Tibial nerve (tissue), 4 donors: ENCODE measurements at regions not wholly inside any gene's neighbourhood (a gene's known extent, or its start where the extent isn't known, plus 50 kb on each side); places are given as distances from the start of the nearest gene placed in this dataset.

Experiments
- DNase-seq, 2 donors: peaks; one replicate each; pipeline ENCODE4 v3.0.0-alpha.2; 2019; ENCODE audit warnings: low spot score in 2 of 2
- H3K27ac ChIP-seq, 4 donors: fragments of 200-600 bp; sonication (generic) in 3 of 4; one replicate each; pipeline ENCODE4 v1.5.1; 2017 to 2019; ENCODE audit warnings: mild to moderate bottlenecking in 1 of 4
- H3K27me3 ChIP-seq, 2 donors: fragments of 200-600 bp; sonication (generic) in 1 of 2; one replicate each; pipeline versions ENCODE4 v1.5.1 to v1.6.0; 2017 to 2019
- H3K36me3 ChIP-seq, 3 donors: fragments of 200-600 bp; sonication (generic); one replicate each; pipeline ENCODE4 v1.5.1; 2018 to 2019
- H3K4me1 ChIP-seq, 4 donors: fragments of 200-600 bp; sonication (generic) in 3 of 4; one replicate each; pipeline ENCODE4 v1.5.1; 2017 to 2019
- H3K4me3 ChIP-seq, 4 donors: fragments of 200-600 bp; sonication (generic) in 3 of 4; one replicate each; pipeline ENCODE4 v1.5.1; 2017 to 2019; ENCODE audit warnings: mild to moderate bottlenecking in 1 of 4, moderate library complexity in 1 of 4
- H3K9me3 ChIP-seq, 4 donors: fragments of 200-600 bp; sonication (generic) in 3 of 4; one replicate each; pipeline ENCODE4 v1.5.1; 2017 to 2019
- EP300 ChIP-seq, 2 donors: sonication (generic); formaldehyde crosslinking; IDR thresholded peaks; one replicate each; pipeline ENCODE4 v1.6.1; 2017; ENCODE audit warnings: antibody characterized with exemption in 2 of 2, mild to moderate bottlenecking in 1 of 2
- POLR2A ChIP-seq, 2 donors: fragments of 450-650 bp; IDR thresholded peaks; one replicate each; pipeline ENCODE4 v1.6.1; 2017; ENCODE audit warnings: antibody characterized with exemption in 2 of 2, mild to moderate bottlenecking in 2 of 2, moderate library complexity in 2 of 2
- WGBS, 2 donors: methylation state at CpG; one replicate each; pipeline ENCODE4 v1.1.5; 2018; 5-methylcytosine and 5-hydroxymethylcytosine counted together
- TF ChIP-seq, protein P1 (sequence below), 5 experiments: fragments of 200-600 bp in 3 of 5; fragments of 450-650 bp in 2 of 5; sonication (generic) in 3 of 5; IDR thresholded peaks; one replicate each; pipeline ENCODE4 v1.5.1; 2016 to 2019; ENCODE audit warnings: antibody characterized with exemption in 5 of 5, mild to moderate bottlenecking in 3 of 5, moderate library complexity in 2 of 5

DNA sequence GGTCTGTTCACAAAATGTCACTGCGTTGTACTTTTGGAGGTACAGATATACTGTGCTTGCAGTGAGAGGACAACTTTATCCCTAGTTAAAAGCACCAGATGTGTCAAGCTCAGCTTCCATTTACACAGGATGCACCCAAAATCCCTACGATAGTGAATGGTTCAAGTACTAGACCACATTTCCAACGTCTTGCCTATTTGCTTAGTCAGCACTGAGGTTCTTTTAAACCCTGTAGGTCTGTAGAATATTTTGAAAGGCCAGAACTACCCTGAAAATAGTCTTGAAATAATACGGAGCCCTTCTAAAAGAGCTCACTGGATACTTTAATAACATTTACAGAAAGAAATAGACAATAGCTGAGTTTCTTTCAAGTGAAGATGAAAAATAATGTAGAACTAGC, 466.1 kb downstream of the FUT8 start:
- no peak overlapping the region for H3K4me3 ChIP-seq
- TF ChIP-seq POLR2A (IDR thresholded peaks at IDR 0.05) (no peak), EP300 (IDR thresholded peaks at IDR 0.05) (no peak)
- TF ChIP-seq, protein P1, sequence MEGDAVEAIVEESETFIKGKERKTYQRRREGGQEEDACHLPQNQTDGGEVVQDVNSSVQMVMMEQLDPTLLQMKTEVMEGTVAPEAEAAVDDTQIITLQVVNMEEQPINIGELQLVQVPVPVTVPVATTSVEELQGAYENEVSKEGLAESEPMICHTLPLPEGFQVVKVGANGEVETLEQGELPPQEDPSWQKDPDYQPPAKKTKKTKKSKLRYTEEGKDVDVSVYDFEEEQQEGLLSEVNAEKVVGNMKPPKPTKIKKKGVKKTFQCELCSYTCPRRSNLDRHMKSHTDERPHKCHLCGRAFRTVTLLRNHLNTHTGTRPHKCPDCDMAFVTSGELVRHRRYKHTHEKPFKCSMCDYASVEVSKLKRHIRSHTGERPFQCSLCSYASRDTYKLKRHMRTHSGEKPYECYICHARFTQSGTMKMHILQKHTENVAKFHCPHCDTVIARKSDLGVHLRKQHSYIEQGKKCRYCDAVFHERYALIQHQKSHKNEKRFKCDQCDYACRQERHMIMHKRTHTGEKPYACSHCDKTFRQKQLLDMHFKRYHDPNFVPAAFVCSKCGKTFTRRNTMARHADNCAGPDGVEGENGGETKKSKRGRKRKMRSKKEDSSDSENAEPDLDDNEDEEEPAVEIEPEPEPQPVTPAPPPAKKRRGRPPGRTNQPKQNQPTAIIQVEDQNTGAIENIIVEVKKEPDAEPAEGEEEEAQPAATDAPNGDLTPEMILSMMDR (IDR thresholded peaks at IDR 0.05) = no peak
- no peaks in the 10 kb centered on the region for H3K27me3 ChIP-seq
- H3K4me1 ChIP-seq = no peaks in the 10 kb centered on the region
- 67 to 68% methylated on average over 4 of the region's 4 CpGs for WGBS, 2 donors
- H3K36me3 ChIP-seq = no peaks in the 10 kb centered on the region
- H3K9me3 ChIP-seq = no peaks in the 10 kb centered on the region
- no peak overlapping the region for H3K27ac ChIP-seq
- DNase-seq = no peak

DNA sequence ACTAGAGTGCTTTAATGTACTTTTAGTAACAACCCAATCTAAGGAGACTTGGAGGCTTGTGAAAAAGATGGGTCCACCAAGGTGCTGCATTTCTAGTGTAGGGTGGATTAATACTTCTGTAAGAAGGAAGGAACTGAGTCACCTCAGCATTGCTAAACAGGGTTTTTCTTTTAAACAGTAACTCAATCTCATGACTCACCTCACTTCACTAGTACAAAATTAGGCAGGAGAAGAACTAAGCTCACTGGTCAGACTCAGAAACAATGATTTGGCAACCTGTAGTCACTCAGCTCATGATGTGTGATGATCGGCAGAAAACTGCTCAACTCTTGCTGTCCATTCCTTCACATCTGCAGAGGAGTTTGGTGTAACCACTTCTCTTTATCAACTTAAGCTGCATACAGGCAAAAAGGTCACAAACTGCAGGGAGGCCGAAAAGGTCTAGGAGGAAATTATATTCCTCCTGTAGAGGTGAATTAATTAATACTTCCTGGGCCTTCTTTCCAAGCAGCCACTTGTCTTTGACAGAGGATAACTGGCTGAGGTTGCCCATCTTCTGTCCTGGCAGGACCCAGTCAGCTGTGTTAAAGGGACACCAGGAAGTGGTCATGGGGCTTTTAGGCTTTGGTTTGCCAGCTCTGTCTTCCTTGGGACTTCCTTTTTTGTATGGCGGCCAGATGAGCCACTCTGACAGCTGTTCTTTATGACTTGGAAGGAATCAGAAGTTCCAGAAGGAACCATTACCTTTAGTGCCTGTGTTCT, 466.9 kb downstream of the FUT8 start:
- Histone ChIP-seq H3K4me3 (no peak overlapping the region), H3K4me1 (no peaks in the 10 kb centered on the region), H3K36me3 (no peaks in the 10 kb centered on the region), H3K27ac (no peak overlapping the region), H3K9me3 (no peaks in the 10 kb centered on the region), H3K27me3 (no peaks in the 10 kb centered on the region)
- no peak for DNase-seq
- 68 to 85% methylated on average over 3 of the region's 3 CpGs for WGBS, 2 donors
- TF ChIP-seq, protein P1 (IDR thresholded peaks at IDR 0.05) = no peak
- TF ChIP-seq EP300 (IDR thresholded peaks at IDR 0.05) = no peak
- TF ChIP-seq POLR2A (IDR thresholded peaks at IDR 0.05) = no peak

DNA sequence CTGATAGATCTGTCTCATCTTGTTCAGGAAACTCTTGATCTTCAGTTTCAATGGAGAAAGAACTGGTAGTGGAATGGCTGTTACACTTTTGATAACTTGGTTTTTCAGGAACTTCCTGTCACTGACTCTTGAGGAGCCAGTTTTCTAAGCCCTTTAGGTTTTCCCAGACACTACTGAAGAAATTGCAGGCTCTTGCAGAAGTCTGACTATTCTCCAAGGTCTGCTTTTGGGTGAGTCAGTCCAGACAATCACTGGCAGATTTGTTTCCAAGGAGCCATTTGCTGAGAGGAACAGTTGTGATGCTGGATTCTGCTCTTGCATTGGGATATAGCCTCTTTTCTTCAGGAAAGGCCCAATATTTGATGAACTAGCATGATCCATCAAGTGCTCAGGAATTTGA, 468.0 kb downstream of the FUT8 start:
- H3K9me3 ChIP-seq = no peaks in the 10 kb centered on the region
- H3K4me3 ChIP-seq = no peak overlapping the region
- DNase-seq = no peak
- no peak for TF ChIP-seq EP300 (IDR thresholded peaks at IDR 0.05)
- no peaks in the 10 kb centered on the region for H3K27me3 ChIP-seq
- no peaks in the 10 kb centered on the region for H3K4me1 ChIP-seq
- no peaks in the 10 kb centered on the region for H3K36me3 ChIP-seq
- H3K27ac ChIP-seq = no peak overlapping the region

DNA sequence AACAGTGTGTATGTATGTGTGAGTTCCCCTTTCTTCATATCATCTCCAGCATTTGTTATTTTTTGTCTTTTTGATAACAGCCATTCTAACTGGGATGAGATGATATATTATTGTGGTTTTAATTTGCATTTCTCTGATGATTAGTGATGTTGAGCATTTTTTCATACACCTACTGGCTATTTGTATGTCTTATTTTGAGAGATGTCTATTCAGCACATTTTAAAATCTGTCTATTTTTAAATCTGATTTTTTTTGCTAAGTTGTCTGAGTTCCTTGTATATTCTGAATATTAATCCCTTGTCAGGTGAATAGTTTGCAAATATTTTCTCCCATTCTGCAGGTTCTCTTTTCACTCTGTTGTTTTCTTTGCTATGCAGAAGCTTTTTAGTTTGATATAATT, 469.1 kb downstream of the FUT8 start:
- H3K27me3 ChIP-seq = no peaks in the 10 kb centered on the region
- DNase-seq = no peak
- H3K4me1 ChIP-seq = no peaks in the 10 kb centered on the region
- no peaks in the 10 kb centered on the region for H3K36me3 ChIP-seq
- H3K27ac ChIP-seq = no peak overlapping the region
- no peaks in the 10 kb centered on the region for H3K9me3 ChIP-seq
- TF ChIP-seq EP300 (IDR thresholded peaks at IDR 0.05) = no peak
- TF ChIP-seq, protein P1 (IDR thresholded peaks at IDR 0.05) = no peak
- no peak for TF ChIP-seq POLR2A (IDR thresholded peaks at IDR 0.05)
- H3K4me3 ChIP-seq = no peak overlapping the region

DNA sequence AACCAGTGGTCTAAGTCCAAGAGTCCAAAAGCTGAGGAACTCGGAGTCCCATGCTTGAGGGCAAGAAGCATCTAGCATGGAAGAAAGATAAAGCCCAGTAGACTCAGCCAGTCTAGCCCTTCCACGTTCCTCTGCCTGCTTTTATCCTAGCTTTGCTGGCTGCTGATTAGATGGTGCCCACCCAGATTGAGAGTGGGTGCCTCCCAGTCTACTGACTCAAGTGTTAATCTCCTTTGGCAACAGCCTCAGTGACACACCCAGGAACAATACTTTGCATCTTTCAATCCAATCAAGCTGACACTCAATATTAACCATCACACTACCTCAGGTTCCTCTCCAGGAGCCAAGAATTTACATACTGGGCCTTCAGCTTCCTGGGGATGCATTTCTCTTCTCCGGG, 476.1 kb downstream of the FUT8 start:
- DNase-seq = no peak
- 50 to 82% methylated on average over 3 of the region's 3 CpGs for WGBS, 2 donors

More for the DNA sequence above, 476.1 kb downstream of the FUT8 start:
- Histone ChIP-seq H3K27me3 (no peaks in the 10 kb centered on the region), H3K9me3 (no peaks in the 10 kb centered on the region), H3K4me1 (no peaks in the 10 kb centered on the region), H3K27ac (no peak overlapping the region), H3K4me3 (no peak overlapping the region), H3K36me3 (no peaks in the 10 kb centered on the region)
- TF ChIP-seq EP300 (IDR thresholded peaks at IDR 0.05) (no peak), POLR2A (IDR thresholded peaks at IDR 0.05) (no peak)
- TF ChIP-seq, protein P1 (IDR thresholded peaks at IDR 0.05) = no peak
